ENCODE measurements at regions not wholly inside any gene's neighbourhood (a gene's known extent, or its start where the extent isn't known, plus 50 kb on each side); places are given as distances from the start of the nearest gene placed in this dataset.

DNA sequence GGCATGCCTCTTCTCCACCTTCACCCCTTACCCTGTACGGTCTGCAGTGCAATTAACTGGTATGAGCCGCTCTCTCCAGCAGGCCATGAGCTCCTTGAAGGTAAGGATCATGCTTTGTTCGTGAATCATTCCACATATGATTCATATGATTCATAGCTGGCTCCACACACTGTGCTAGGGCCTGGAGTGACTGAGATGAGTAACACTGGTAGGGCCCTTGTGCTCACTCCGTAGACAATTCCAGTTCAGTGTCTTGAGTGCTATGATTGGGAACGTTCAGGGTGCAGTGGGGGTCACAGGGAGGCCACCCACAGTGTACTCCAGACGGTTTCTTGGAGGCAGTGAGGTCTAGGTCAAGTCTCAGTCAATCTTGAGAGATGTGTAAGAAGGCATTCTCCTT lies 239.8 kb downstream of the LMX1A start:
- Histone ChIP-seq H3K27ac (ENCODE audit: low read depth in 2 of 2, low read length in 2 of 2) (no peak overlapping the region), H3K36me3 (ENCODE audit: control insufficient read depth in 2 of 3, insufficient read depth in 3 of 3, low read length in 3 of 3) (no peaks in the 10 kb centered on the region), H3K9ac (ENCODE audit: low read length in 3 of 3) (no peak overlapping the region), H3K4me3 (ENCODE audit: low read length in 3 of 3) (no peak overlapping the region), H3K4me1 (ENCODE audit: control insufficient read depth in 2 of 3, insufficient read depth in 2 of 3, low read depth in 1 of 3, low read length in 3 of 3) (no peaks in the 10 kb centered on the region), H3K9me3 (ENCODE audit: control insufficient read depth in 2 of 3, insufficient read depth in 1 of 3, low read length in 3 of 3) (no peaks in the 10 kb centered on the region), H3K27me3 (ENCODE audit: control insufficient read depth, insufficient read depth, low read length) (peaks cover 23% of the 10 kb centered on the region)
- DNase-seq (no peak), FAIRE-seq (no peak)
- intact Hi-C loops (cut with DNase I), result no loop called here
- TF ChIP-seq, protein P1, sequence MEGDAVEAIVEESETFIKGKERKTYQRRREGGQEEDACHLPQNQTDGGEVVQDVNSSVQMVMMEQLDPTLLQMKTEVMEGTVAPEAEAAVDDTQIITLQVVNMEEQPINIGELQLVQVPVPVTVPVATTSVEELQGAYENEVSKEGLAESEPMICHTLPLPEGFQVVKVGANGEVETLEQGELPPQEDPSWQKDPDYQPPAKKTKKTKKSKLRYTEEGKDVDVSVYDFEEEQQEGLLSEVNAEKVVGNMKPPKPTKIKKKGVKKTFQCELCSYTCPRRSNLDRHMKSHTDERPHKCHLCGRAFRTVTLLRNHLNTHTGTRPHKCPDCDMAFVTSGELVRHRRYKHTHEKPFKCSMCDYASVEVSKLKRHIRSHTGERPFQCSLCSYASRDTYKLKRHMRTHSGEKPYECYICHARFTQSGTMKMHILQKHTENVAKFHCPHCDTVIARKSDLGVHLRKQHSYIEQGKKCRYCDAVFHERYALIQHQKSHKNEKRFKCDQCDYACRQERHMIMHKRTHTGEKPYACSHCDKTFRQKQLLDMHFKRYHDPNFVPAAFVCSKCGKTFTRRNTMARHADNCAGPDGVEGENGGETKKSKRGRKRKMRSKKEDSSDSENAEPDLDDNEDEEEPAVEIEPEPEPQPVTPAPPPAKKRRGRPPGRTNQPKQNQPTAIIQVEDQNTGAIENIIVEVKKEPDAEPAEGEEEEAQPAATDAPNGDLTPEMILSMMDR (IDR thresholded peaks at IDR 0.05; ENCODE audit: borderline replicate concordance, extremely low read depth, insufficient read depth), result no peak

DNA sequence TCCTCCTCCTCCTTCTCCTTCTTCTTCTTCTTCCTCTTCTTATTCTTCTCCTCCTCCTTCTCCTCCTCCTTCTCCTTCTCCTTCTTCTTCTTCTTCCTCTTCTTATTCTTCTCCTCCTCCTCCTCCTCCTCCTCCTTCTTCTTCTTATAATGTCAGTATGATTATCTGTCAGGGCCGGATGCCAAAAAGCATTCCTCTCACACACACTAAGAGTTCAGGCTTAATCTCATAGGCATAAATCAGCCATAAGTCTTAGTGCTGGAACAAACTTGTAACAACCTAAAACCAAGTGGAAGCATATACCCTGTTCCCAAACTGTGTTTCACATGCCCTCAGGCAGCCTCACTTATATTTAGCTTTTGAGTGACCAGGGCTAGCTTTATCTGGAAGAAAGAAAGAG lies 240.3 kb downstream of the LMX1A start:
- DNase-seq, result no peak
- no peak for FAIRE-seq
- intact Hi-C loops (cut with DNase I), result no loop called here
- TF ChIP-seq, protein P1 (IDR thresholded peaks at IDR 0.05; ENCODE audit: borderline replicate concordance, extremely low read depth, insufficient read depth), result no peak
- Histone ChIP-seq H3K4me3 (ENCODE audit: low read length in 3 of 3) (no peak overlapping the region), H3K9me3 (ENCODE audit: control insufficient read depth in 2 of 3, insufficient read depth in 1 of 3, low read length in 3 of 3) (no peaks in the 10 kb centered on the region), H3K9ac (ENCODE audit: low read length in 3 of 3) (no peak overlapping the region), H3K27me3 (ENCODE audit: control insufficient read depth, insufficient read depth, low read length) (peaks cover 24% of the 10 kb centered on the region), H3K27ac (ENCODE audit: low read depth in 2 of 2, low read length in 2 of 2) (no peak overlapping the region), H3K36me3 (ENCODE audit: control insufficient read depth in 2 of 3, insufficient read depth in 3 of 3, low read length in 3 of 3) (no peaks in the 10 kb centered on the region), H3K4me1 (ENCODE audit: control insufficient read depth in 2 of 3, insufficient read depth in 2 of 3, low read depth in 1 of 3, low read length in 3 of 3) (no peaks in the 10 kb centered on the region)

DNA sequence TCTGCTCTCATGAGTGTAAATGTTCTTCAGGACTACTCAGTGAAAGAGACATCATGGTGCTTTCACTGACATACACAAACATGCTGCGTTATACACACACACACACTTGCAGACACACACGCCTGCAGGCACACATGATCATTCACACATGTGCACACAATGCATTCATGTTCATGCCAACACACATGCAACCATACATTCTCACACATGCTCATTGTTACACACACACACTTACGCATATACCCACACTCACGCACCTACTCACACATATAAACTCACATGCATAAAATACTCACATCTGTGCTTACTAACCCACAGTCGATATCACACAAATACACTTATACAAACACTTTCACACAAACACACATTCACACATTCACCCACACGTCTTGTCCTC lies 241.6 kb downstream of the LMX1A start:
- DNase-seq (no peak), FAIRE-seq (no peak)
- Histone ChIP-seq H3K27ac (ENCODE audit: low read depth in 2 of 2, low read length in 2 of 2) (no peak overlapping the region), H3K9ac (ENCODE audit: low read length in 3 of 3) (no peak overlapping the region), H3K27me3 (ENCODE audit: control insufficient read depth, insufficient read depth, low read length) (peaks cover 19% of the 10 kb centered on the region), H3K9me3 (ENCODE audit: control insufficient read depth in 2 of 3, insufficient read depth in 1 of 3, low read length in 3 of 3) (no peaks in the 10 kb centered on the region), H3K4me1 (ENCODE audit: control insufficient read depth in 2 of 3, insufficient read depth in 2 of 3, low read depth in 1 of 3, low read length in 3 of 3) (no peaks in the 10 kb centered on the region), H3K4me3 (ENCODE audit: low read length in 3 of 3) (no peak overlapping the region), H3K36me3 (ENCODE audit: control insufficient read depth in 2 of 3, insufficient read depth in 3 of 3, low read length in 3 of 3) (no peaks in the 10 kb centered on the region)
- TF ChIP-seq, protein P1 (IDR thresholded peaks at IDR 0.05; ENCODE audit: borderline replicate concordance, extremely low read depth, insufficient read depth), result no peak
- intact Hi-C loops (cut with DNase I), result no loop called here
